HG03565 (cell line): ENCODE measurements at regions not wholly inside any gene's neighbourhood (a gene's known extent, or its start where the extent isn't known, plus 50 kb on each side); places are given as distances from the start of the nearest gene placed in this dataset.

Source experiments
- ATAC-seq: cut with Tn5 transposase; IDR thresholded peaks from one replicate; pipeline ENCODE4 v1.9.1; 2021; ENCODE audit warnings: mild to moderate bottlenecking, moderate library complexity; ENCODE audit not compliant: unreplicated experiment

DNA sequence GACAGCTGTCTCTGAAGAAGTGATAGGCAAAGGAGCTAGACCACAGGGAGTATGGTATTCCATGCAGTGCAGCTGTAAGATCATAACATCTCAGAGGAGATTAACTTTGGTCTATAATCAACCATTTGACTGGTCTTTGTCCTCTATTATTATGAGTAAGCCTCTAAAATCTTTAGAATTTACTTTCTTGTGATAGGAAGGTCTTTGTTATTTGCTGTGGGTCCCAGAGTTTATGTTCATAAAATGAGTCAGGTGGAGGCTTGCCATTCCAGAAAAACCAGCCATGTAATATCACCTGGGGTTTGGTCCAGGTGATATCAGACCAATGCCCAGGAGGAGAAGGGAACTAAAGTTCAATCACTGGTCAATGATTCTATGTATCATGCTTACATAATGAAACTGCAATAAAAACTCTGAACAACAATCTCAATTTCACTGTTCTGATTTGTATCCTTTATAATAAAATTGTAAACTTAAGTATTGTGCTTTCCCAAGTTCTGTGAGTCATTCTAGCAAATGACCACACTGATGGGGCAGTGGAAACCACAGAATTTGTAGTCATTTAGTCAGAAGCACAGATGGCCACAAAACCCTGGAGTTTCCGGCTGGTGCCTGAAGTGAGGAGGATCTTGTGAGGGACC, 239.6 kb upstream of the TRAM1L1 start:
- ATAC-seq = no peak

DNA sequence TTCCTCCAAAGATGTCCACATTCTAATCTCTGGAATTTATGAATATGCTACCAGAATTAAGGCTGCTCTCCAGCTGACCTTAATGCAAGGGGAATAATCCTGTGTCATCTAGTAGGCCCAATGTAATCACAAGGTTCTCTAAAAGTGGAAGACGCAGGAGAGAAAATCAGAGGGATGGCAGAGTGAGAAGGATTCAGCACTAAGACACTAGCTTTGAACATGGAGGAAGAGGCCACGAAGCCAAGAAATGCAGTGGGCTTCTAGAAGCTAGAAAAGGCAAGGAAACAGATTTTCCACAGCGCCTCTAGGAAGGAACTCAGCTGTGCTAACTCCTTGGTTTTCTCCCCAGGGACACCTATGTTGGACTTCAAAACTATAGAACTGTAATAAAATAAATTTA, 240.7 kb upstream of the TRAM1L1 start:
- ATAC-seq = no peak

DNA sequence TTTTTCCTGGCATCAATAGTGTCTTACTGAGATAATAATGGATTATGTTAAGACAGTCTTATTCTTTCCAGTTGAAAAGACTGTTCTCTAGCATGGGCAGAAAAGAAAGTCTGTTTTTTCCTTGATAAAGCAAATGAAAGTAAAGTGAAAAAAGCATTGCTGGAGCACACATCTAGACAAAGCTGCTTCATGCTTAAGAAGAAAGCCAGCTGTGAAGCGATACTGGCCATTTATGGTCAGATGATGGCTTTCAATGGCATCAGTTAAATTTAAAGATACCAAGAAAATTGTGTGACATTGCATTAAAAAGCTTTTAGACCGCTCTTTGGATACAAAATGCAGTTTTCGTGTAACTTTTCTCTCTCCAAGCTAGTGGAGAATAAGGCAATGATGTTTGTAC, 242.1 kb upstream of the TRAM1L1 start:
- ATAC-seq = no peak

DNA sequence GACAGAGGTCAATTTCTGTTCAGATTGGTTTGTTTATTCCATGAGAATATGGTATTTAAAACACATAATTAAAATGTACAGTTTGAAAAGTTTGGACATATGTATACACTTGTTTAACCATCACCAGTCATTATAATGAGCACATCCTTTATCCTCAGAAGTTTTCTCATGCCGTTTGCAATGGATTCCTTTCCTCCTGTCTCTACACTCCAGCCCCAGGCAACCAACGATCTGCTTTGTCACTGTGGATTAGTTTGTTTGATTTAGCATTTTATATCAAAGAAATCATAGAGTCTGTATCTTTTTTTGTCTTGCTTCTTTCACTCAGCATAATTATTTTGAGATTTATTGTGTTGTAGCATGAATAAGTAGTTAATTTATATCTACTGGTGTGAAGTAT, 243.0 kb upstream of the TRAM1L1 start:
- no peak for ATAC-seq

DNA sequence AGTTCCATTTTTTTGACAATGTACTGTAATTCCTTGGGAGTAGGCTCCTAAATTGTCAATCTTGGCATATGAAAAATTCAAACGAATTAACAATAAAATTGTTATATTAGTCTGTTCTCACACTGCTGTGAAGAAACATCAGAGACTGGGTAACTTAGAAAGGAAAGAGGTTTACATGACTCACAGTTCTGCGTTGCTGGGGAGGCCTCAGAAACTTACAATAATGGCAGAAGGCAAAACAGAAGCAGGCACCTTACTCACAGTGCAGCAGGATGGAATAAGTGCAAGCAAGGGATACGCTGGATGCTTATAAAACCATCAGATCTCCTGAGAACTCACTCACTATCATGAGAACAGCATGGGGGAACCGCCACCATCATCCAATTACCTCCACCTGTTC, 246.4 kb upstream of the TRAM1L1 start:
- ATAC-seq = no peak

DNA sequence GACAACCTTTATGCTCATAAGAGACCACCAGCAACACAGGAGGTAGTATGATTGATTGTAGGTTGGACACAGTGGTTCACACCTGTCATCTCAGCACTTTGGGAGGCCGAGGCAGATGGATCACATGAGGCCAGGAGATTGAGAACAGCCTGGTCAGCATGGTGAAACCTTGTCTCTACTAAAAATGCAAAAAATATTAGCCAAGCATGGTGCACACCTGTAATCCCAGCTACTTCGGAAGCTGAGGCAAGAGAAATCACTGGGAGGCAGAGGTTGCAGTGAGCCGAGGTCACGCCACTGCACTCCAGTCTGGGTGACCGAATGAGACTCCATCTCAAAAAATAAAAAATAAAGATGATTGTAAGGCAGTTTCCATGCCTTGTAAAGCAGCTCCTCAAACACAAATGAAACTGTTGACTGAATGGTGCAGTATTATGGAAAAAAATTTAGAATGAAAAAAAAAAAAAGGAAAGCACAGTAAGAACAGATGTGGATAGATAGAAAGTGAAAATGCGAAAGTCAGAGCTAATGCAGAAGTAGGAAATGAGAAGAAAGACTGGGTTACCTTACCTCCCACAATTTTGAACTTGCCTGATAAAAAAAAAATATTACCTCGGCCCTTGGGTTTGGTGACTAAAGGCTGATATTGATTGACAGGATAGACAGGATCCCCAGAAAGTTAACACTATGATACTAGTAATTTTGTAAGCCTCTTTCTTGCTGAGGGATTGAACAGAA, 249.2 kb upstream of the TRAM1L1 start:
- no peak for ATAC-seq

DNA sequence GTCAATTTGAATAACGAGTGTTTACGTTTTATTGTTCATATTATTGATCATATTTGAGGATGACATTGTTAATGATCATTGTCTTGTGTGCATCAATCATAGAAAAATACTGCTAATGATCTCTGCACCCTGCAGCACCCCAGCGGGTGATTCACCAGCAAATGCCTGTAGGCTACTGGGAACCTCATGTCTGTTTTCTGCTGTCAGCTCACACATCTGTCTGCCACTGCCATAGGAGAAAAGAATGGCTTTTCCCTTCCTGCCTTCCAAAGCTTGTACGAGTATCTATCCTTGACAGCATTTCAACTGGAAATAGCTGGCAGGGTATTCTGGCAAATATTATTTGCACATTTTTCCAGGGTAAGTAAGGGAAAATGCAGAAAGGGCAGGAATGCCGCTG, 272.1 kb upstream of the TRAM1L1 start:
- no peak for ATAC-seq

DNA sequence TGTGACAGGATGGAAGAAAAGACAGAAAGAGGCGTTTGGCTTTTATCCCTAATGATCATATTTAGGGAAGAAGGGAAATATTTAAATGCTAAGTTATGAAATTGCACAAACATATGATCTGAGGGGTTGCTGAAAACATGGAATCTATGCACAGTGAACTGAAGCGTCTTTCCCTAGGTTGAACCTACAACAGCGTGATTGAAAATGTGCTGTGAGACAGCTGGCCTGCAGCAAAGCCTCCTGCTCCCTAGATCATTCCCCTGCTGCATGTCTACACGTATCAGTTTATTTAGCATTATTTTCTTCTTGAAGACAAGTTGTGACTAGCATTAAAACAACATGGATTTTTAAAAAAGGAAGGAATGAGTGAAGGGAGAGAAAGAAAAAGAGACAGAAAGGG, 272.5 kb upstream of the TRAM1L1 start:
- no peak for ATAC-seq

DNA sequence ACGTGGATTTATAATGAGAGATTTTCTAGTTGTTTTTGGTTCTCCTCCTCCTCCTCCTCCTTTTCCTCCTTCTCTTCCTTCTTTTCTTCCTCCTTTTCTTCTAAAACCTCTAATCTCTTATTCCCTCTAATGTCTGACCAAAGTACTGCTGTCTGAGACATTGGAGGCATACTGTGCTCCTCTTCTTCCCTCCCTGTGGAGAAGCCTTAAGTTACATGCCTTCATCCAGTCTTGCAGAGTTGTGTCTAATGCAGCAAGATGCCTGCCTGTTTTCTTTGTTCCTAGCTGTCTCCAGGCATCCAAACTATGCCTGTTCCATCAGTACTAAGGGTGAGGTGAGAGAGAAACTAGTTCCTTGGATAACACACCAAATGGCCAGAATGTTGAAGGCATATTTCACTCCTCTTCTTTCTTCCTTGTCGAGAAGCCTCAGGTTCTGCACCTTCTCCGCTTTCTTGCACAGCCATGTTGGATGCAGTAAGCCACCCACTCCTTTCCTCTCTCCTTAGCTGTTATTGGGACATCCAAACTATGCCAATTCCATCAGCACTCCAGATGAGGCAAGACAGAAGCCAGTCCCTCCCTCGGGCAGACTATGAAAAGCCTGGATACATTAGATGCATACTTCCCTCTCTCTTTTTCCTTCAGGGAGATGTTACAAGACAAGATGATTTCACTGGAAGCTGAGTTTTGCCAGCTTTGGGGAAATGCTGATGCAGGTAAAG, 285.7 kb upstream of the TRAM1L1 start:
- ATAC-seq = no peak

DNA sequence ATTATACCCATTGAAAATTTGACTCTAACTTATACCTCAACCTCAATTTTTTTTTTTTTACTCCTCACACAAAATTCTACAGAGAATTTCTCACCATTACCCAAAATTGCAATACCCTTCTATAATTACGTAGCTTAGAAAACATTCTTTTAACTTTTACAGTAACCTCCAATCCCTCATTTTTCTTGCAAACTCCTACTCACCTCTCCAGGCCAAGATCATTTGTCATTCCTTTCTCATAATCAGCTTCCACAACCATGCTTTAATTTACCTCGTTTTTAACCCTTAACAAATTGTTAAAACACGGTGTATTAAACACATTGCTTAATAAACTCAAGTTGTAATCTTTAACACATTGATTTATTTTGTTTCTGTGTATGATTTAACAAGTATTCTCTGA, 289.7 kb upstream of the TRAM1L1 start:
- ATAC-seq = no peak

DNA sequence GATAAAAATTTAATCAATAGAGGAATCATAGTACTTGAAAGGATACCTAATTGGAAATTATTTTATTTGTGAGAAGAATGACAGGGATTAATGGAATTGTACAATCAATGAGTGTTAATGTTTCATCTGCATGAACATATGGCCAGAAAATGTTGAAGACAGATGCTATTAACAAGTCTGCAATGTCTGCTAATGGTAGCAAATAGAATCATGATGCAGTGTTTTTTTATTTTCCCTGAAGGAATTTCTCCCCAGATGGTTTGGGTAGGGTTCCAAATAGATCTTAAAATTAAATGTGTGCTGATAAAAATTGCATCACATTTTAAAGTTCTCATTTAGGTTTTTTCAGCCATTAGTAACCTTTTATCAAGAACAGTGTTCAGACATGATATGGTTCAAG, 291.3 kb upstream of the TRAM1L1 start:
- no peak for ATAC-seq

DNA sequence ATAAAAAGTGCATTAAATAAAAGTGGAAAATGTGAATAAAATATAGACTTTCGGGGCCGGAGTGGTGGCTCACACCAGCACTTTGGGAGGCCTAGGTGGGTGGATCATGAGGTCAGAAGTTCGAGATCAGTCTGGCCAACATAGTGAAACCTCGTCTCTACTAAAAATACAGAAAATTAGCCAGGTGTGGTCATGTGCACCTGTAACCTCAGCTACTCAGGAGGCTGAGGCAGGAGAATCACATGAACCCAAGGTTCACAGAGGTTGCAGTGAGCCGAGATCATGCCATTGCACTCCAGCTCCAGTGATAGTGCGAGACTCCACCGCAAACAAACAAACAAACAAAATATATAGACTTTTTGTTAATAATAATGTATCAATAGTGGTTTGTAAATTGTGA, 293.6 kb upstream of the TRAM1L1 start:
- ATAC-seq = no peak

DNA sequence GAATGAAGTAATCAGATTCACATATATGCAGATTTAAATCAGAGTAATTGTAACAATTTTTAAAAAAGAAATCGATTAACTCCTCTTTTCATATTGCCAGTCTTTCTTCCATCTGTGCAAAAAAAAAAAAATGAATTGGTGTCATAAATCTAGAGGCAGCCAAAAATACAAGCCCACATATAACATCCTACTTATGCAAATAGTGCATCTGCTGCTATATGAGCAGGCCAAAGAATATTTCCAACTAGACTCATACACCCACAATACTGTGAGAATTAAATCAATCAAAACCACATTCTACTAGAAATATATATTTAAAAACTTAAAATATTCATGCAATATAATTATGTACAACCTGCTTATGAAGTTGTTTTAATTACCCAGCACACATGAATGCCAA, 298.1 kb upstream of the TRAM1L1 start:
- ATAC-seq = no peak

DNA sequence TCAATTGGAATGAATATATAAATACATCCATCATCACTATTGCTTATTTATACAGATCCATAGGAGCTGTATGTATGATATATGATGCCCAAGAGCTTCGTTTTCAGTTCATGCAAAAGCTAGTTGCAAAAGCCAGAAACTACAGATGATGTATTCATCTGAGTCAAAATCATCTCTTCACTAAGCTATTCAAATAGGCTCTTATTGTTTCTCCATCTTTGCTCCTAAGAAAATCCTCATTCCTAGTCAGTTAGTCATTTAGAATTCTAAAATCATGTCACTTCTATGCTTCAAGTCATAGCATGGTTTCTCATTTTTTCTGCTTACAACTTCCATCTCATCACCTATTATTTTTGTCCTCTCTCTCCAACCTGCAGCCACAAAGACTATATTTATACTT, 300.1 kb upstream of the TRAM1L1 start:
- ATAC-seq = no peak

DNA sequence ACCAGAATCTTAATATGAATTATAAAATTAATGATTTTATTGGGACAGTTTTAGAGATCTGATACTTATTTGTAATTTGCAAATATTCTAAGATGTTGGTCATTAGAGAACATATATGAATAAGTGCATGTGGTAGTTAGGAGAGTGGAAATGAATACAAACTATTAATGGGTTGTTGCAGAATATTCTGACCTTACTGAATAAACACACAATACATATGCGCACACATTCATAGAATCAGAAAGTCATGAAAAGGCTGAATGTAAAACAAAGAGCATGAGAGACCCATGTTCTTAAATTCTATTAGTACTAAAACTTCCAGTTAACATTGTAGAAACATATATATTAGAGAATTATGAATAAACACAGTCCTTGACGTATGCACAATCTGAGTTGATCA, 301.7 kb upstream of the TRAM1L1 start:
- no peak for ATAC-seq

DNA sequence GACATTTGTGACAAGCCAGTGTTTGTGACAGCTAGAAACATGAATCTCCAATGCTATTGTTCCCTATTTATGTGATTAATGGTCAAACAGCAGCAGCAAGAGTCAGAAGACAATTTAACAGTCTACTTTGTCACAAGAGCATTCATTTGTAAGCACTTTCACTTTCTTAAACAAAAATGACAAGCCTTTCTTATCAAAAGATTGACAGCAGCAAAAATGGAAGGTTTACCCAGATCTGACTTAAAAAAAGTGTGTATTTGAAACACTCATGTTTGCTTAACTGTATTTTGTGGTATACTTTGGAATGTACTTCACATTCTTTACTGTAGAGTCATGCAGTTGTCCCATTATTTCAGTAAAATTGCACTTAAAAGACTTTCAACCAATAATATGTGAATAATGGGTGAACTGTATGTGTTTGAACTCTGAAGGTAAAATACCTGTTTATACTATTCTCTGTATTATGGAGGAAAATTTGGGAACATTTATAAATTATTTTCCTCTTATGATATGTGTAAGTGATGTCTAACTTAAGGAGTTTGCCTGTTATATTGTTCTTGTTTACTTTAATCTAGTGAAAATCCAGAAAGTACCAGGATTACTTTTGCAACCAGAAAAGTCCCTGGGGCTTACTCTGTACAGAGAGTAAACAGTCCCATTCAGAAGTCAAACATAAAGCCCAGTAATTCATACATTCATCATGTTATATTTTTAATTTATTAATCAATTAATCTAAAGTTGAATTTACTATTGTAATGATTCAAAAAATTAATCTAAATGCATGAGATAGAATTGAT, 314.9 kb upstream of the TRAM1L1 start:
- no peak for ATAC-seq

DNA sequence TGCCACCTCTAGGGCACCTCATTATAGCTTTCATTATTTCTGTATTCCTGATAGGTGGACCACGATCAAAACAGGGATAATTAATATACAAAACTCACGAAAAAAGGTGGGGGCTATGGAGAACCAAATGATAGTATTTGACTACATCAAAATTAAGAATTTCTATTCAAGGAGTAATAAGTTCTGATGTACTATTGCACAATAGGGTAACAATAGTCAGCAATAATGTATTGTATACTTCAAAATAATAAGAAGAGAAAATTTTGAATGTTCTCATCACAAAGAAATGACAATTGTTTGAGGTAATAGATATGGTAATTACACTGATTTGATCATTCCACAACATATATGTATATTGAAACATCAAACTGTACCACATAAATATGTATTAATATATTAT, 327.3 kb upstream of the TRAM1L1 start:
- no peak for ATAC-seq

DNA sequence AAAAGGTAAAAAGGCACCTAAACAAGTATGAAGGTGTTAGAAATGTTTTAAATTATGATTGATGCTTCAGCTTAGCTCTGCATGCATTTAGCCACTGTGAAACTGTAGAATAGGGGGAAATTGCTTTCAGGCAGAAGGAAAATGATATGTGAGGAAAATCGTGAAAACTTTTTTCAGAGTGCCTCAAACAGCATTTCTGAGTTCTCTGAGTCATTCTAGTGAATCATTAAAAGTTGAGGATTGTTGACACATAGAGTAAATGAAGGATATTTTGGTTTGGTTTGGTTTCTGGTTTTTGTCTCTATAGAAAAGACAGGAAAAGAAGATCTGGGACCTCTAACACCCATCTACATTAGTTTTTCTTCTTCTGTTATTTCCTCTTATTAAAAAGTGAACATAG, 332.5 kb upstream of the TRAM1L1 start:
- no peak for ATAC-seq

DNA sequence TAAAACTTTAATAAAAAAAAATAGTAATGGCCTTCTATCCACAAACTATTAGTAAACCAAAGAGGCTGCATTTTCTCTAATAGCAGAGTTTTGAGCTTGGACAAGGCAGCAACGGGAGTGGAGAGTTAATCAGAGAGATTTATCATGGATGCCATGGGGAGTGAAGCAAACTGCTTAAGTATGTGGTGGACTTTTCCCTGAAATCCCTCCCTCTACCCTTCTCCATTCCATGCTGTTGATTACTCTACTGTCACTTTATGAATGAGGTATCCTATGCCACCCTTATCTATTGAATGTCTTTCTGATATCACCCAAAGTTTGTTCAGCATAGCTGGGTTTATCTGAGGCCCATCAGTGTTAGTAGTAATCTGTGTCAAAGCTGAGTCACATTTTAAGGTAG, 335.6 kb upstream of the TRAM1L1 start:
- ATAC-seq = no peak

DNA sequence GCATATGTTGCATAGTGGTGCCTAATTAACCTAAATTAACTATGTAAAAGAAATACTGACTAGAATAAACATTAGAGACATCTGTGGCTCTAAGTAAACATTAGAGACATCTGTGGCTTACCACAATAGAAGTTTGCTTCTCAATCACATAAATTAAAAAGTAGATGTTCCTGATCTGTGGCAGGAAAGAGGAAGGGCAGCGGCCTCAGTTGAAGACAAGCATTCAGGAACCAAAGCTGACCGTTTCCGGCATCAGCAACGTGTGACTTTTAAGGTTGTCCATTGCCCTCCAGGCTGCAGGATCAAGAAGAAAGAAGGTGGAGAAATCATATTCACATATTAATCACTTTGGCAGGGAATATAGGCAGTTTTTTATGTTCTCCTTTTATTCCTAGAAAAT, 336.3 kb upstream of the TRAM1L1 start:
- no peak for ATAC-seq

DNA sequence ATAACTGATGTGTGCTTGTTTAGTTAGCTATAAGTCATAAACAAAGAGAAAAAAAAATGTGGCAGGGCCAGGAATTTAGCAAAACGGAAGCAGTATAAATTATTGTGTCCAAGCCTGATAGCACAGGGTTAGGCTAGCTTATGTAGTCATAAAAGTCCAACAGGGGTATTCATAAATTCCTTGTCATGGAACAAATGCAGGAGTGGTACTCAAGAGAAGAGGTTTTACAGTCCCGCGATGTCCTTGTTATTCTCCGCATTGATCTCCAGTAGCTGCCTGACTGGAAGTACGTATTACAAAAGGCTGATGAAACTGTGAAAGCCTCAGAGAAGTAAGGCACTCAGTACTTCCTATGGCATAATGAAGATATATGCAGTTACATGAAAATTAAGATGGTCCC, 336.9 kb upstream of the TRAM1L1 start:
- no peak for ATAC-seq

DNA sequence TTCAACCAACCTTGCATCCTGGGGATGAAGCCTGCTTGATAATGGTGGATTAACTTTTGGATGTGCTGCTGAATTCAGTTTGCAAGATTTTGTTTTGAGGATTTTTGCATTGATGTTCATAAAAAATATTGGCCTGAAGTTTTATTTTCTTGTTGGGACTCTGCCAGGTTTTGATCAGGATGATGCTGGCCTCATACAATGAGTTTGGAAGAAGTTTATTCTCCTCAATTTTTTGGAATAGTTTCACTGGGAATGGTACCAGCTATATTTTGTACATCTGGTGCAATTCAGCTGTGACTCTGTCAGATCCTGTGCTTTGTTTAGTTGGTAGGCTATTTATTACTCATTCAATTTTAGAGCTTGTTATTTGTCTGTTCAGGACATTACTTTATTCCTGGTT, 340.3 kb upstream of the TRAM1L1 start:
- no peak for ATAC-seq
